ENCODE measurements at regions not wholly inside any gene's neighbourhood (a gene's known extent, or its start where the extent isn't known, plus 50 kb on each side); places are given as distances from the start of the nearest gene placed in this dataset.

GRCh38 chr12:24411948-24412347 lies 462.5 kb upstream of the SOX5 start:
- TF ChIP-seq POLR2A (IDR thresholded peaks at IDR 0.05) (no peak), CTCF (IDR thresholded peaks at IDR 0.05) (no peak)
- 94% methylated on average over 8 of the region's 8 CpGs for WGBS, 2 donors
- intact Hi-C loops (cut with DNase I; ENCODE audit: low total_unique reads), result no loop called here

GRCh38 chr12:24409868-24410267 lies 460.4 kb upstream of the SOX5 start:
- Histone ChIP-seq H3K9me3 (no peaks in the 10 kb centered on the region), H3K4me1 (no peaks in the 10 kb centered on the region), H3K27ac (no peak overlapping the region), H3K36me3 (ENCODE audit: low read depth, missing control alignments) (no peaks in the 10 kb centered on the region), H3K27me3 (no peaks in the 10 kb centered on the region), H3K4me3 (no peak overlapping the region)
- DNase-seq, result no peak
- intact Hi-C loops (cut with DNase I; ENCODE audit: low total_unique reads), result no loop called here
- 89% methylated on average over 5 of the region's 5 CpGs for WGBS, 2 donors
- no peak for TF ChIP-seq POLR2A (IDR thresholded peaks at IDR 0.05)
- TF ChIP-seq CTCF (IDR thresholded peaks at IDR 0.05), result no peak

More at GRCh38 chr12:24411948-24412347, 462.5 kb upstream of the SOX5 start:
- no peaks in the 10 kb centered on the region for H3K9me3 ChIP-seq
- H3K27ac ChIP-seq, result no peak overlapping the region
- no peak for DNase-seq
- H3K36me3 ChIP-seq (ENCODE audit: low read depth, missing control alignments), result no peaks in the 10 kb centered on the region
- no peaks in the 10 kb centered on the region for H3K4me1 ChIP-seq
- H3K4me3 ChIP-seq, result no peak overlapping the region
- H3K27me3 ChIP-seq, result no peaks in the 10 kb centered on the region

- 87 to 92% methylated on average over 5 of the region's 5 CpGs for WGBS, 2 donors
- H3K9me3 ChIP-seq, result no peaks in the 10 kb centered on the region
- no peaks in the 10 kb centered on the region for H3K36me3 ChIP-seq (ENCODE audit: low read depth, missing control alignments)
- H3K27ac ChIP-seq, result no peak overlapping the region
- intact Hi-C loops (cut with DNase I; ENCODE audit: low total_unique reads), result no loop called here
- no peaks in the 10 kb centered on the region for H3K27me3 ChIP-seq
- no peaks in the 10 kb centered on the region for H3K4me1 ChIP-seq
- no peak overlapping the region for H3K4me3 ChIP-seq
- TF ChIP-seq POLR2A (IDR thresholded peaks at IDR 0.05) (no peak), CTCF (IDR thresholded peaks at IDR 0.05) (no peak)
- no peak for DNase-seq
These were observed 458.8 kb upstream of the SOX5 start for GRCh38 chr12:24408305-24408704.

GRCh38 chr12:24407884-24408283 lies 458.4 kb upstream of the SOX5 start:
- DNase-seq, result no peak
- Histone ChIP-seq H3K4me3 (no peak overlapping the region), H3K27ac (no peak overlapping the region), H3K36me3 (ENCODE audit: low read depth, missing control alignments) (no peaks in the 10 kb centered on the region), H3K4me1 (no peaks in the 10 kb centered on the region), H3K27me3 (no peaks in the 10 kb centered on the region), H3K9me3 (no peaks in the 10 kb centered on the region)
- WGBS, 2 donors, result 91% methylated on average over 7 of the region's 7 CpGs
- TF ChIP-seq CTCF (IDR thresholded peaks at IDR 0.05), result no peak
- TF ChIP-seq POLR2A (IDR thresholded peaks at IDR 0.05), result no peak
- intact Hi-C loops (cut with DNase I; ENCODE audit: low total_unique reads), result no loop called here

- Histone ChIP-seq H3K4me1 (no peaks in the 10 kb centered on the region), H3K36me3 (ENCODE audit: low read depth, missing control alignments) (no peaks in the 10 kb centered on the region), H3K4me3 (no peak overlapping the region), H3K9me3 (no peaks in the 10 kb centered on the region), H3K27me3 (no peaks in the 10 kb centered on the region), H3K27ac (no peak overlapping the region)
- DNase-seq, result no peak
- no peak for TF ChIP-seq CTCF (IDR thresholded peaks at IDR 0.05)
- no peak for TF ChIP-seq POLR2A (IDR thresholded peaks at IDR 0.05)
- intact Hi-C loops (cut with DNase I; ENCODE audit: low total_unique reads), result no loop called here
- WGBS, 2 donors, result 86 to 94% methylated on average over 6 of the region's 6 CpGs
These were observed 454.8 kb upstream of the SOX5 start for GRCh38 chr12:24404086-24404815.
